Adrenal gland (tissue), 9 donors: ENCODE measurements at regions not wholly inside any gene's neighbourhood (a gene's known extent, or its start where the extent isn't known, plus 50 kb on each side); places are given as distances from the start of the nearest gene placed in this dataset.
"Not testable (repeated sequence)": the region's sequence is repeated elsewhere in the genome, so short reads cannot be mapped to it uniquely, and the experiment has no call there.

Experiments used
- DNase-seq, 7 donors: peaks; one replicate each; pipeline ENCODE4 v3.0.0-alpha.2; 2019 to 2020
- H3K27ac ChIP-seq, 5 donors: fragments of 200-600 bp; sonication (generic) in 4 of 5; 1 replicate in 3 of 5; 2 replicates in 2 of 5; pipeline versions ENCODE4 v1.5.1 to v1.8.0; 2016 to 2020; ENCODE audit warnings: mild to moderate bottlenecking in 1 of 5
- H3K27me3 ChIP-seq: fragments of 200-600 bp; 2 replicates; pipeline ENCODE4 v1.8.0; 2021
- H3K36me3 ChIP-seq, 2 donors: fragments of 200-600 bp; replicated peaks in 1 of 2; 1 replicate in 1 of 2; 2 replicates in 1 of 2; pipeline versions ENCODE4 v1.5.1 to v1.8.0; 2018 to 2022
- H3K4me1 ChIP-seq, 2 donors: fragments of 200-600 bp; replicated peaks in 1 of 2; 1 replicate in 1 of 2; 2 replicates in 1 of 2; pipeline versions ENCODE4 v1.5.1 to v1.8.0; 2018 to 2021
- H3K4me3 ChIP-seq, 4 donors: fragments of 200-600 bp; sonication (generic) in 3 of 4; one replicate each; pipeline ENCODE4 v1.5.1; 2016 to 2018
- H3K9me3 ChIP-seq, 3 donors: fragments of 200-600 bp; sonication (generic) in 1 of 3; replicated peaks in 1 of 3; 1 replicate in 2 of 3; 2 replicates in 1 of 3; pipeline versions ENCODE4 v1.5.1 to v1.8.0; 2016 to 2021
- CTCF ChIP-seq, 6 experiments: fragments of 450-650 bp in 4 of 6; fragments of 200-600 bp in 2 of 6; sonication (generic) in 1 of 6; IDR thresholded peaks; 1 replicate in 5 of 6; 2 replicates in 1 of 6; pipeline versions ENCODE4 v1.5.1 to v1.8.0; 2016 to 2021; ENCODE audit warnings: antibody characterized with exemption in 6 of 6, mild to moderate bottlenecking in 2 of 6, moderate library complexity in 1 of 6
- POLR2A ChIP-seq, 2 donors: fragments of 450-650 bp; IDR thresholded peaks; one replicate each; pipeline ENCODE4 v1.6.1; 2017; ENCODE audit warnings: antibody characterized with exemption in 2 of 2, mild to moderate bottlenecking in 2 of 2, moderate library complexity in 1 of 2
- WGBS, 4 donors: extraction: QIAGEN DNeasy Blood & Tissue Kit in 2 of 4; methylation state at CpG; one replicate each; pipeline versions ENCODE4 v1.1.5 to v1.1.7; 2013 to 2017; 5-methylcytosine and 5-hydroxymethylcytosine counted together
- intact Hi-C, 2 donors: fragments of 100-400 bp; cut with DNase I; formaldehyde crosslinking; loops; one replicate each; pipeline versions ENCODE4 v1.14.1 to v1.15.0; 2022 to 2023
- donor health status: healthy with polysubstance abuse.
- donor health status: Bipolar disorder and iron deficiency.
- donor health status: DM: yes; HTN: yes; CAD: no.
- donor health status: DM: no; HTN: no; CAD: no.
- donor health status: DM: no; HTN: no; CAD: no.

- Histone ChIP-seq H3K27me3 (no peaks in the 10 kb centered on the region), H3K36me3 (no peaks in the 10 kb centered on the region), H3K4me3 (no peak overlapping the region), H3K9me3 (no peaks in the 10 kb centered on the region), H3K27ac (no peak overlapping the region), H3K4me1 (no peaks in the 10 kb centered on the region)
- no peak for DNase-seq
- TF ChIP-seq CTCF (IDR thresholded peaks at IDR 0.05): no peak
- no peak for TF ChIP-seq POLR2A (IDR thresholded peaks at IDR 0.05)
- intact Hi-C loops: no loop called here
- 79 to 88% (median 86%) methylated on average over 4 of the region's 4 CpGs for WGBS, 4 donors
Observed at GRCh38 chr2:37748541-37748940, 77.1 kb upstream of the CDC42EP3 start.

- H3K27me3 ChIP-seq, DNase-seq, H3K4me1 ChIP-seq, H3K36me3 ChIP-seq, H3K4me3 ChIP-seq, H3K9me3 ChIP-seq, intact Hi-C loops, H3K27ac ChIP-seq: not testable (repeated sequence)
Observed at GRCh38 chr2:37750286-37750685, 78.8 kb upstream of the CDC42EP3 start.

GRCh38 chr2:37752766-37753165 lies 81.3 kb upstream of the CDC42EP3 start:
- Histone ChIP-seq H3K27me3 (no peaks in the 10 kb centered on the region), H3K4me3 (no peak overlapping the region), H3K27ac (no peak overlapping the region), H3K9me3 (no peaks in the 10 kb centered on the region), H3K4me1 (no peaks in the 10 kb centered on the region), H3K36me3 (no peaks in the 10 kb centered on the region)
- TF ChIP-seq CTCF (IDR thresholded peaks at IDR 0.05): no peak
- no peak for TF ChIP-seq POLR2A (IDR thresholded peaks at IDR 0.05)
- 94 to 98% (median 96%) methylated on average over 2 to 4 of the region's 4 CpGs for WGBS, 4 donors
- intact Hi-C loops: no loop called here
- DNase-seq: no peak

- Histone ChIP-seq H3K27me3 (no peaks in the 10 kb centered on the region), H3K36me3 (no peaks in the 10 kb centered on the region), H3K4me3 (no peak overlapping the region), H3K4me1 (no peaks in the 10 kb centered on the region), H3K27ac (no peak overlapping the region), H3K9me3 (no peaks in the 10 kb centered on the region)
- 74 to 90% (median 89%) methylated on average over 8 of the region's 8 CpGs for WGBS, 4 donors
- no peak for TF ChIP-seq POLR2A (IDR thresholded peaks at IDR 0.05)
- no peak for TF ChIP-seq CTCF (IDR thresholded peaks at IDR 0.05)
- intact Hi-C loops: no loop called here
- DNase-seq: no peak
Observed at GRCh38 chr2:37753758-37754157, 82.3 kb upstream of the CDC42EP3 start.

- intact Hi-C loops, H3K4me1 ChIP-seq, H3K27ac ChIP-seq, H3K27me3 ChIP-seq, H3K36me3 ChIP-seq, DNase-seq, H3K9me3 ChIP-seq, H3K4me3 ChIP-seq: not testable (repeated sequence)
- WGBS, 4 donors: 77 to 94% (median 94%) methylated on average over 1 of the region's 1 CpG
Observed at GRCh38 chr2:37755961-37756559, 84.6 kb upstream of the CDC42EP3 start.

GRCh38 chr2:37757456-37757855 lies 86.0 kb upstream of the CDC42EP3 start:
- H3K27ac ChIP-seq, H3K9me3 ChIP-seq, DNase-seq, intact Hi-C loops, H3K36me3 ChIP-seq, H3K27me3 ChIP-seq, H3K4me1 ChIP-seq, H3K4me3 ChIP-seq: not testable (repeated sequence)

GRCh38 chr2:37758141-37758601 lies 86.7 kb upstream of the CDC42EP3 start:
- H3K27me3 ChIP-seq, DNase-seq, H3K4me3 ChIP-seq, intact Hi-C loops, H3K9me3 ChIP-seq, H3K27ac ChIP-seq, H3K4me1 ChIP-seq, H3K36me3 ChIP-seq: not testable (repeated sequence)
- WGBS, 4 donors: 67 to 84% (median 71%) methylated on average over 1 of the region's 1 CpG

- H3K4me3 ChIP-seq, H3K36me3 ChIP-seq, DNase-seq, H3K27me3 ChIP-seq, H3K9me3 ChIP-seq, H3K4me1 ChIP-seq, H3K27ac ChIP-seq, intact Hi-C loops: not testable (repeated sequence)
- WGBS, 4 donors: 85 to 91% (median 89%) methylated on average over 1 of the region's 1 CpG
Observed at GRCh38 chr2:37759989-37760388, 88.5 kb upstream of the CDC42EP3 start.
